Prostate gland (tissue), 2 donors: ENCODE measurements at regions not wholly inside any gene's neighbourhood (a gene's known extent, or its start where the extent isn't known, plus 50 kb on each side); places are given as distances from the start of the nearest gene placed in this dataset.

Source experiments
- CTCF ChIP-seq, 4 experiments: fragments of 200-600 bp in 2 of 4; fragments of 450-650 bp in 2 of 4; sonication (generic) in 2 of 4; IDR thresholded peaks; 1 replicate in 3 of 4; 2 replicates in 1 of 4; pipeline ENCODE4 v1.5.1; 2016 to 2019; ENCODE audit warnings: antibody characterized with exemption in 4 of 4, mild to moderate bottlenecking in 2 of 4, moderate library complexity in 2 of 4
- POLR2A ChIP-seq: fragments of 450-650 bp; IDR thresholded peaks from one replicate; pipeline ENCODE4 v1.6.1; 2016; ENCODE audit warnings: antibody characterized with exemption, mild to moderate bottlenecking
- POLR2AphosphoS5 ChIP-seq: sonication (generic); formaldehyde crosslinking; IDR thresholded peaks from one replicate; pipeline ENCODE4 v1.6.1; 2017; ENCODE audit warnings: antibody characterized with exemption

GRCh38 chr6:167709196-167709595 lies 117.5 kb upstream of the AFDN start:
- TF ChIP-seq POLR2A (no peak), POLR2AphosphoS5 (no peak), CTCF (IDR thresholded peaks at IDR 0.05) (no peak)
